ENCODE measurements at regions not wholly inside any gene's neighbourhood (a gene's known extent, or its start where the extent isn't known, plus 50 kb on each side); places are given as distances from the start of the nearest gene placed in this dataset.

GRCh38 chr12:58521152-58521551 lies 399.2 kb downstream of the LRIG3 start:
- Histone ChIP-seq H3K27ac (no peak overlapping the region), H3K36me3 (replicated peaks) (no peaks in the 10 kb centered on the region), H3K4me3 (ENCODE audit: low read depth, low read length) (no peak overlapping the region), H3K27me3 (replicated peaks) (no peaks in the 10 kb centered on the region)
- no peak for DNase-seq
- in situ Hi-C loops (cut with HindIII; ENCODE audit: low pct_ligation_motif_present, low sequenced_read_pairs): no loop called here
- TF ChIP-seq, protein P1, sequence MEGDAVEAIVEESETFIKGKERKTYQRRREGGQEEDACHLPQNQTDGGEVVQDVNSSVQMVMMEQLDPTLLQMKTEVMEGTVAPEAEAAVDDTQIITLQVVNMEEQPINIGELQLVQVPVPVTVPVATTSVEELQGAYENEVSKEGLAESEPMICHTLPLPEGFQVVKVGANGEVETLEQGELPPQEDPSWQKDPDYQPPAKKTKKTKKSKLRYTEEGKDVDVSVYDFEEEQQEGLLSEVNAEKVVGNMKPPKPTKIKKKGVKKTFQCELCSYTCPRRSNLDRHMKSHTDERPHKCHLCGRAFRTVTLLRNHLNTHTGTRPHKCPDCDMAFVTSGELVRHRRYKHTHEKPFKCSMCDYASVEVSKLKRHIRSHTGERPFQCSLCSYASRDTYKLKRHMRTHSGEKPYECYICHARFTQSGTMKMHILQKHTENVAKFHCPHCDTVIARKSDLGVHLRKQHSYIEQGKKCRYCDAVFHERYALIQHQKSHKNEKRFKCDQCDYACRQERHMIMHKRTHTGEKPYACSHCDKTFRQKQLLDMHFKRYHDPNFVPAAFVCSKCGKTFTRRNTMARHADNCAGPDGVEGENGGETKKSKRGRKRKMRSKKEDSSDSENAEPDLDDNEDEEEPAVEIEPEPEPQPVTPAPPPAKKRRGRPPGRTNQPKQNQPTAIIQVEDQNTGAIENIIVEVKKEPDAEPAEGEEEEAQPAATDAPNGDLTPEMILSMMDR (IDR thresholded peaks at IDR 0.05; ENCODE audit: low read depth, low read length, missing control alignments): no peak

GRCh38 chr12:58521796-58522195 lies 398.5 kb downstream of the LRIG3 start:
- Histone ChIP-seq H3K36me3 (replicated peaks) (no peaks in the 10 kb centered on the region), H3K27me3 (replicated peaks) (no peaks in the 10 kb centered on the region), H3K4me3 (ENCODE audit: low read depth, low read length) (no peak overlapping the region), H3K27ac (no peak overlapping the region)
- no peak for DNase-seq
- in situ Hi-C loops (cut with HindIII; ENCODE audit: low pct_ligation_motif_present, low sequenced_read_pairs): no loop called here
- TF ChIP-seq, protein P1 (IDR thresholded peaks at IDR 0.05; ENCODE audit: low read depth, low read length, missing control alignments): no peak

DNA sequence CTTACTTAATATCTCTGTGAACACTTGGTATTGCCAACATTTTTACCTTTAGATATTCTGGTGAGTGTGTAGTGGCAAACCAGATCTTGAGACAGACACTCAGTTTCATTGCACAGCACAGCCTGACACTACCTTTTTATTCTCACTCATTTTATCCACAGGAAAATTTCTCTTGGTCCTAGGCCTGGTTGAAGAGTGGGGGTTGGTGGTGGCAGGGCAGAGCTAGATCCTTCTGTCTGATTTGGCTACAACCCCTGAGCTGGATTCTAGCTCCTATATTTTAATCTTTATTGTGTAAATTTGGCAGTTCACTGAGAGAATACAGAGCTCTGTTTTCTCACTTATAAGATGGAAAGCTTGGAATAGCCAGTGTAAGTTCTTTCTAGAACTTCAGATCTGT lies 396.9 kb downstream of the LRIG3 start:
- no peak overlapping the region for H3K27ac ChIP-seq
- in situ Hi-C loops (cut with HindIII; ENCODE audit: low pct_ligation_motif_present, low sequenced_read_pairs): no loop called here
- no peak overlapping the region for H3K4me3 ChIP-seq (ENCODE audit: low read depth, low read length)
- no peaks in the 10 kb centered on the region for H3K36me3 ChIP-seq (replicated peaks)
- TF ChIP-seq, protein P1 (IDR thresholded peaks at IDR 0.05; ENCODE audit: low read depth, low read length, missing control alignments): no peak
- no peak for DNase-seq
- H3K27me3 ChIP-seq (replicated peaks): no peaks in the 10 kb centered on the region

- no peaks in the 10 kb centered on the region for H3K27me3 ChIP-seq (replicated peaks)
- no peak overlapping the region for H3K4me3 ChIP-seq (ENCODE audit: low read depth, low read length)
- TF ChIP-seq, protein P1 (IDR thresholded peaks at IDR 0.05; ENCODE audit: low read depth, low read length, missing control alignments): no peak
- no peaks in the 10 kb centered on the region for H3K36me3 ChIP-seq (replicated peaks)
- in situ Hi-C loops (cut with HindIII; ENCODE audit: low pct_ligation_motif_present, low sequenced_read_pairs): loop anchor here (25.0 kb wide), 1 partner anchor 559 kb away; no protein-coding TSS in a partner anchor
- DNase-seq: no peak
- peak overlapping the region; percentile 99 for H3K27ac ChIP-seq
Measured at GRCh38 chr12:58528271-58528670, 392.0 kb downstream of the LRIG3 start.

DNA sequence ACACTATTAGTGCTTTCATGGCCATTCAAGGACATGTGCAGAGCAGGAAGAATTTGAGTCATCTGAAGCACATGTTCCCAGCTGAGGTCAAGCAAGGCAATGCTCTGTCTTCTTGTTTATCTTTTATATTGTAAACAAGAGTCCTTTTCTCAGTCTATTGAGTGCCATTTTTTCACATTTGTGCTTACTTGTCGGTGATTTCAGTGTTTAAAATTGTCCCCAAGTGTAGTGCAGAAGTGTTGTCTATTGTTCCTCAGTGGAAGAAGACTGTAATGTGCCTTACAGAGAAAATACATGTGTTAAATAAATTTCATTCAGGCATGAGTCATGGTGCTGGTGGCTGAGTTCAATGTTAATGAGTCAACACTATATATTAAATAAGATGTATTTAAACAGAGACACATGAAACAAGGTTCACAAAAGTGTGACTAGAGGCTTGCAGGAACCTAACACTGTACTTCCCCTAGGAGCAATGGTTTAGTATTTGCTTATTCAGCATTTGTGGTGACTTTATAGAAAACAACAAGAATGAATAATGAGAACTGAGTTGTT lies 391.1 kb downstream of the LRIG3 start:
- H3K27ac ChIP-seq: peak overlapping the region; percentile 99
- no peaks in the 10 kb centered on the region for H3K27me3 ChIP-seq (replicated peaks)
- no peaks in the 10 kb centered on the region for H3K36me3 ChIP-seq (replicated peaks)
- TF ChIP-seq, protein P1 (IDR thresholded peaks at IDR 0.05; ENCODE audit: low read depth, low read length, missing control alignments): no peak
- in situ Hi-C loops (cut with HindIII; ENCODE audit: low pct_ligation_motif_present, low sequenced_read_pairs): loop anchor here (25.0 kb wide), 1 partner anchor 558 kb away; no protein-coding TSS in a partner anchor
- no peak overlapping the region for H3K4me3 ChIP-seq (ENCODE audit: low read depth, low read length)
- DNase-seq: peak; percentile 72
